Lung (tissue), 11 donors: ENCODE measurements at regions not wholly inside any gene's neighbourhood (a gene's known extent, or its start where the extent isn't known, plus 50 kb on each side); places are given as distances from the start of the nearest gene placed in this dataset.

Experiments
- ATAC-seq: fragments of 200-7000 bp; cut with Tn5 transposase; one replicate; pipeline ENCODE4 v1.9.1; 2020; ENCODE audit warnings: moderate number of reproducible peaks; ENCODE audit not compliant: insufficient read depth, low FRiP score
- DNase-seq, 3 donors: peaks; one replicate each; pipeline ENCODE4 v3.0.0-alpha.2; 2013 to 2017
- H3K27ac ChIP-seq, 2 donors: one replicate each; pipeline ENCODE4 v1.5.1; 2013; ENCODE audit warnings: mild to moderate bottlenecking in 2 of 2, moderate library complexity in 2 of 2, control low read depth in 1 of 2, inconsistent platforms in 1 of 2, low read depth in 1 of 2, low read length in 1 of 2
- H3K27me3 ChIP-seq, 3 donors: one replicate each; pipeline ENCODE4 v1.5.1; 2013; ENCODE audit warnings: low read length in 2 of 3; ENCODE audit not compliant: control insufficient read depth in 3 of 3, insufficient read depth in 3 of 3
- H3K36me3 ChIP-seq, 4 donors: one replicate each; pipeline ENCODE4 v1.5.1; 2013; ENCODE audit warnings: low read length in 4 of 4, mild to moderate bottlenecking in 1 of 4, moderate library complexity in 1 of 4; ENCODE audit not compliant: control insufficient read depth in 4 of 4, insufficient read depth in 4 of 4
- H3K4me1 ChIP-seq, 5 donors: one replicate each; pipeline ENCODE4 v1.5.1; 2013; ENCODE audit warnings: low read length in 5 of 5, mild to moderate bottlenecking in 2 of 5, moderate library complexity in 1 of 5; ENCODE audit not compliant: control insufficient read depth in 5 of 5, insufficient read depth in 5 of 5
- H3K4me3 ChIP-seq: one replicate; pipeline ENCODE4 v1.5.1; 2013; ENCODE audit warnings: mild to moderate bottlenecking, control low read depth, moderate library complexity
- H3K9ac ChIP-seq, 2 donors: one replicate each; pipeline ENCODE4 v1.5.1; 2013; ENCODE audit warnings: low read length in 2 of 2, control low read depth in 1 of 2; ENCODE audit not compliant: insufficient read depth in 1 of 2
- H3K9me3 ChIP-seq, 4 donors: one replicate each; pipeline ENCODE4 v1.5.1; 2013; ENCODE audit warnings: low read length in 3 of 4, mild to moderate bottlenecking in 1 of 4, moderate library complexity in 1 of 4; ENCODE audit not compliant: control insufficient read depth in 4 of 4, insufficient read depth in 3 of 4
- WGBS, 2 donors: extraction: QIAGEN DNeasy Blood & Tissue Kit; methylation state at CpG; one replicate each; pipeline ENCODE4 v1.1.7; 2013; 5-methylcytosine and 5-hydroxymethylcytosine counted together
- TF ChIP-seq, protein P1 (sequence below): IDR thresholded peaks from 2 replicates; pipeline ENCODE4 v1.5.1; 2012; ENCODE audit warnings: mild to moderate bottlenecking; ENCODE audit errors: control extremely low read depth, extremely low read depth
- donor health status: control.
- donor health status: control.
- donor health status: Bipolar disorder and iron deficiency.
- donor health status: healthy.
- donor health status: DM: yes; HTN: yes; CAD: no.

DNA sequence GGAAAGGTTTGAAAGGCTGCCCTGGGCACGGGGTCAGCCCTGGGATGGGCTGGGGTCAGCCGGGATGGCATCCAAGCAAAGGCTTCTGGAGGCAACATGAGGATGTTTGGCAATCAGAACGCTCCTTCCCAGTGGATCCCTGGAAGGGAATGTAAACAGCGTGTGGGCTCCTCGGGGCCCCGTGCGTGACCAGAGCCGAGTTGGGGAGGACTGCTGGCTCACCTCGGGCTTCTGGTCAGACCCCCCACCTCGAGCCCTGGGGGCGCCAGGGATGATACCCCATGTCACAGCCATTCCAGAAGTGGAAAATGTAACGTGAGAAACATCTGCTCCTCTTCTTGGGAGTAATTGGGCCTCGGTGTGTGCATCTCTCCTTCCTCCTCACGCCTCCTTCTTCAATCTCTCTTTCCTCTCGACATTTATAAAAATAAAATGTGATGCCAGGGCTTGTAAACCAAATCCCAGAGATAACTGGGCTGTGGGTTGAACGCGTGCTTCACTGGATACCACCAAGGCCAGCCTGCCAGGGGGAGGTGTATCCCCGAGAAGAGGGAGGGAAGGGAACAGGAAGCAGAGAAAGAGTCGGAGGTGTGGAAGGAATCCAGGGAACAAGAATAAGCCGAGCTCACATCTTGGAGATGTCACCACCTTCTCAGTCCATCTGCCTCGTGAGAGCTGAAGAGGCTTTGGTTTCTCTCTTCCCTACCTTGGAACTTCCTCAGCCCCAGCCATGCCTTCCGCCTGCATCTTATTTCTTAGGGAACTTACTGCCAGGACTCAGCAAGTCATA is 144.8 kb downstream of the NUAK1 start:
- no peak overlapping the region for H3K4me3 ChIP-seq
- peaks cover 0 to 8% (median 0%) of the 10 kb centered on the region in 5 donors for H3K4me1 ChIP-seq
- TF ChIP-seq, protein P1, sequence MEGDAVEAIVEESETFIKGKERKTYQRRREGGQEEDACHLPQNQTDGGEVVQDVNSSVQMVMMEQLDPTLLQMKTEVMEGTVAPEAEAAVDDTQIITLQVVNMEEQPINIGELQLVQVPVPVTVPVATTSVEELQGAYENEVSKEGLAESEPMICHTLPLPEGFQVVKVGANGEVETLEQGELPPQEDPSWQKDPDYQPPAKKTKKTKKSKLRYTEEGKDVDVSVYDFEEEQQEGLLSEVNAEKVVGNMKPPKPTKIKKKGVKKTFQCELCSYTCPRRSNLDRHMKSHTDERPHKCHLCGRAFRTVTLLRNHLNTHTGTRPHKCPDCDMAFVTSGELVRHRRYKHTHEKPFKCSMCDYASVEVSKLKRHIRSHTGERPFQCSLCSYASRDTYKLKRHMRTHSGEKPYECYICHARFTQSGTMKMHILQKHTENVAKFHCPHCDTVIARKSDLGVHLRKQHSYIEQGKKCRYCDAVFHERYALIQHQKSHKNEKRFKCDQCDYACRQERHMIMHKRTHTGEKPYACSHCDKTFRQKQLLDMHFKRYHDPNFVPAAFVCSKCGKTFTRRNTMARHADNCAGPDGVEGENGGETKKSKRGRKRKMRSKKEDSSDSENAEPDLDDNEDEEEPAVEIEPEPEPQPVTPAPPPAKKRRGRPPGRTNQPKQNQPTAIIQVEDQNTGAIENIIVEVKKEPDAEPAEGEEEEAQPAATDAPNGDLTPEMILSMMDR = no peak
- H3K9ac ChIP-seq = no peak overlapping the region
- H3K36me3 ChIP-seq = no peaks in the 10 kb centered on the region
- no peak overlapping the region for H3K27ac ChIP-seq
- no peaks in the 10 kb centered on the region for H3K9me3 ChIP-seq
- 80 to 83% methylated on average over 22 of the region's 22 CpGs for WGBS, 2 donors
- no peak for ATAC-seq
- H3K27me3 ChIP-seq = no peaks in the 10 kb centered on the region
- no peak for DNase-seq

DNA sequence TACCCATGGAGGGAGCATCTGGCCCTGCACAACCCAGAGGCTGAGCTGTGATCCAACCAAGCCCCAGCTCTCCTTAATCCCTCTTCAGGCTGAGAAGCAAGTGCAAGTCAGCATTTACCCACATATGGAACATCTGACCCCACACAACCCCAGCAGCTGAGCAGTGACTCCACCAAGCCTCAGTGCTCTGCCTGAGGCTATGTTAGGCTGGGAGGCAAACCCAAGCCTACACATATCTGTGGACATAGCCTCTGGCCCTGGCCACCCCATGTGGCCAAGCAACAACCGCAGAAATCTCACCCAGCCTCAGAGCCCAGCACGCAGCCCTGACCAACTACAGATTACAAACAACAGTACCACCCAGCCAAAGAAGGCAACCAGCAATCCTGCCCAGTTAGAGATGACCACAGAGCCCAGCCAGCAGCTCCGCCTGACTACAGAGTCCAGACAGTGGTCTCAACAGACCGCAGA is 142.8 kb downstream of the NUAK1 start:
- Histone ChIP-seq H3K27me3 (no peaks in the 10 kb centered on the region), H3K36me3 (no peaks in the 10 kb centered on the region), H3K27ac (no peak overlapping the region), H3K4me3 (no peak overlapping the region), H3K9me3 (no peaks in the 10 kb centered on the region), H3K4me1 (peaks cover 0 to 8% (median 0%) of the 10 kb centered on the region in 5 donors), H3K9ac (no peak overlapping the region)
- TF ChIP-seq, protein P1 = no peak
- WGBS, 2 donors = 96 to 100% methylated on average over 4 of the region's 4 CpGs
- DNase-seq = no peak
- ATAC-seq = no peak

DNA sequence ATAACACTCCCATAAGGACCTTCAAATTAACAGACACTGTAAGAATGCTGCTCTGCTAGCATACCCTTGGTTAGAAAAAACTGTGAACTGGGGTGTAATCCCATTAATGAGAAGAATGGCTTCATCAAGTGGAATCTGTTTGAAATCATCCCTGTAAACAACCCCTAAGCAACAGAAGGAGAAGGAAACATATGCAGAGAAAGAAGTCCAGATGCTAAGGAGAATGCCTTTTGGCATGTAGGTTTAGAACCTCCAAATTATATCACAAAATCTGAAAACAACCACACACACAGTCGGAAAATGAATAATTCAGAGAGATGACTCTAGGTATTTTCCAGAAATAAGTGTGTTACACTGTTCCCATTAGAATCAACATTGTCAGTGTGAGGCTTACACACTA is 140.2 kb downstream of the NUAK1 start:
- DNase-seq = no peak
- H3K27me3 ChIP-seq = no peaks in the 10 kb centered on the region

More for the DNA sequence above, 140.2 kb downstream of the NUAK1 start:
- TF ChIP-seq, protein P1 = no peak
- no peaks in the 10 kb centered on the region for H3K9me3 ChIP-seq
- no peak overlapping the region for H3K9ac ChIP-seq
- H3K27ac ChIP-seq = no peak overlapping the region
- 77 to 78% methylated on average over 1 of the region's 1 CpG for WGBS, 2 donors
- no peaks in the 10 kb centered on the region for H3K36me3 ChIP-seq
- no peak for ATAC-seq
- no peaks in the 10 kb centered on the region for H3K4me1 ChIP-seq
- no peak overlapping the region for H3K4me3 ChIP-seq
